Sigmoid colon (tissue), 4 donors: ENCODE measurements at regions not wholly inside any gene's neighbourhood (a gene's known extent, or its start where the extent isn't known, plus 50 kb on each side); places are given as distances from the start of the nearest gene placed in this dataset.

Source experiments
- CTCF ChIP-seq, 4 experiments: fragments of 450-650 bp in 3 of 4; fragments of 200-600 bp in 1 of 4; IDR thresholded peaks; one replicate each; pipeline ENCODE4 v1.5.1; 2016 to 2019; ENCODE audit warnings: antibody characterized with exemption in 4 of 4, mild to moderate bottlenecking in 3 of 4, moderate library complexity in 2 of 4
- EP300 ChIP-seq, 4 donors: sonication (generic); formaldehyde crosslinking; IDR thresholded peaks; one replicate each; pipeline ENCODE4 v1.6.1; 2017; ENCODE audit warnings: antibody characterized with exemption in 4 of 4
- POLR2A ChIP-seq, 2 donors: fragments of 450-650 bp; IDR thresholded peaks; one replicate each; pipeline ENCODE4 v1.6.1; 2016; ENCODE audit warnings: antibody characterized with exemption in 2 of 2, mild to moderate bottlenecking in 2 of 2, moderate library complexity in 2 of 2
- POLR2AphosphoS5 ChIP-seq, 4 donors: sonication (generic); formaldehyde crosslinking; IDR thresholded peaks; one replicate each; pipeline ENCODE4 v1.6.1; 2017; ENCODE audit warnings: antibody characterized with exemption in 4 of 4

DNA sequence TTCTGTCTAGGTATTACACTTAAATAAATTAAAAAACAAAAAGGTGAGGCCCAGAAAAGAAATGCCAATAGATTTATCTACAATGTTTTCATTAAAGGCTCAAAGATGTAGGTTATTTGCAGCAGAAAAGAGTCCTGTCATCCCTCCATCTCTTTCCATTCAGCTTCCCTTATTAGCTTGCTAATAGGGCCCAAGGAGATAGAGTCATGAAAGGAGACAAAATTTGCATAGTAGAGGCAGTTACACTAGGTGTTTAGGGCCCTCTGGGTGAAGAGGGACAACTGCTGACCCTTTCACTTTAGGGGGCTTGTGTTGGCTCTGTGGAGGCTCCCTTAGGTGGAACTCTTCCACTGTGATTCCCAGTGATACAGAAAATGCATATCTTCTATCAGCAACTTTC, 58.4 kb upstream of the TACR3 start:
- TF ChIP-seq CTCF (IDR thresholded peaks at IDR 0.05) (no peak), POLR2A (IDR thresholded peaks at IDR 0.05) (no peak), EP300 (IDR thresholded peaks at IDR 0.05) (no peak), POLR2AphosphoS5 (IDR thresholded peaks at IDR 0.05) (no peak)
